SJSA1 (cell line): ENCODE measurements at regions not wholly inside any gene's neighbourhood (a gene's known extent, or its start where the extent isn't known, plus 50 kb on each side); places are given as distances from the start of the nearest gene placed in this dataset.

Source experiments
- DNase-seq, 2 experiments: peaks; one replicate each; pipeline ENCODE4 v3.0.0-alpha.2; 2015 to 2020; ENCODE audit warnings: low spot score in 2 of 2, low read depth in 1 of 2
- H3K27ac ChIP-seq: fragments of 250-450 bp; sonication (Bioruptor Pico); 2 replicates; pipeline ENCODE4 v1.5.1; 2020; ENCODE audit warnings: mild to moderate bottlenecking, moderate library complexity
- H3K27me3 ChIP-seq: fragments of 250-450 bp; sonication (Bioruptor Pico); replicated peaks from 2 replicates; pipeline ENCODE4 v1.5.1; 2020; ENCODE audit warnings: mild to moderate bottlenecking, moderate library complexity
- H3K36me3 ChIP-seq: fragments of 250-450 bp; sonication (Bioruptor Pico); 2 replicates; pipeline ENCODE4 v1.5.1; 2020; ENCODE audit warnings: mild to moderate bottlenecking
- H3K4me1 ChIP-seq: fragments of 250-450 bp; sonication (Bioruptor Pico); replicated peaks from 2 replicates; pipeline ENCODE4 v1.6.1; 2021; ENCODE audit warnings: mild to moderate bottlenecking
- H3K4me3 ChIP-seq: fragments of 250-450 bp; sonication (Bioruptor Pico); 2 replicates; pipeline ENCODE4 v1.5.1; 2020; ENCODE audit warnings: mild to moderate bottlenecking
- H3K9me3 ChIP-seq: fragments of 250-450 bp; sonication (Bioruptor Pico); replicated peaks from 2 replicates; pipeline ENCODE4 v1.5.1; 2020; ENCODE audit warnings: mild to moderate bottlenecking

DNA sequence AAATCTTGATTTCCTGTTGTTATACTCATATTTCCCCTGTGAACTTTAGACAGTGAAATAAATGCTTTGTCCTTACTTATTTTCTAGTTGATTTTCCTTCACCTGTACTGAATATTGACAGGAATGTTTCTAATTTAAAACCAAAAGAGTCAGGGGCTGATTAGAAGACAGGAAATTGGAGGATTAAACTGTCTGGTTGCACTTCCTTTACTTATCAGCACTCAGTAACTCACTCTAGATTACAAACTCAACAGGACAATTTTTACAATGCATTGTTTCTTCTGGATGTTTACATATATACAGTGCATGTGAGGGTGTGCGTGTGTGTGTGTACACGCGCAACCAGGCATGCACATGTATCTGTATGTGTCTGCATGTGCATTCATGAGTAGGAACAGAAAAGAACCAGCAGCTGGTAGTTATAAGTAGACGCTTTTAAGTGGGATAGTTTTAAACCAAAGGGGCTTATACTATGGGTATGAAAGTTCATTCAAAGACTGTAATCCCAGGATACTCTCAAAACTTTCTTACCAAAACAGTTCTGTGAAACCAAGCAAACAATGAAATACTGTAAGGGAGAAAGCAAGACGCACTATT is 212.0 kb upstream of the NFIA start:
- H3K27me3 ChIP-seq = no peaks in the 10 kb centered on the region
- H3K9me3 ChIP-seq = no peaks in the 10 kb centered on the region
- no peaks in the 10 kb centered on the region for H3K4me1 ChIP-seq
- H3K36me3 ChIP-seq = no peaks in the 10 kb centered on the region
- DNase-seq = no peak
- H3K4me3 ChIP-seq = no peak overlapping the region
- no peak overlapping the region for H3K27ac ChIP-seq

DNA sequence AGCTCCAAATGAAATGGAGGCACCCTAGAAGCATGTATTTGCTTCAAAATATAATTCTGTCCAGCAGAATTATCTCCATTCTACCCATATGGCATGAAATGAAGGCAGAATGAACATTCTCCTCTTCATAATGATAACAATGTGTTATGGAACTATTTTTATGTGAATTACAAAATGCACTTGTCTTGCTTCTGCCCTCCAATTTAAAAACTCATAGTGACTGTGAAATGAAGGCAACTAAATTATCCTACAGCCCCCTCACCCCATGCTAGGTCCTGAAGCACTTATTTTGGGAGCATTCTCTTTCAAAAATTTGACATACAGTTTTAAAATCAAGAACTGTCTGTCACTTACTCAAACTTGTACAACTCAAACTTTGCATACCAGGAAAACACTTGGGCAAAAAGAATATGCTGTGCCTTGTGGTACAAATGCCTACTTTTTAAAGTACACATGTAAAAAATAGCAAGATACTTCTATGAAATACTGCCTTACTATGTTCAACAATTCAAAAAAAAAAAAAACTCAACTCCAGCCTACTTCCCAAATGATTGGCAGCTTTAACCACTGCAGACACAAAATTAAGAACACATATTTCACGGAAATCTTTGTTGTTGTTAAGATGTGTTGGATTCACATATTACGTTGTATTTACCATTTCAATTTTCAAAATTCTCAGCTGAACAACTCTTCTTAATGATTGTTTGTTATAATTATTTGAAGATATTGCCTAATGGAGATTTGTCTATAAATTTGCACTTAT is 213.3 kb upstream of the NFIA start:
- H3K27ac ChIP-seq = no peak overlapping the region
- no peaks in the 10 kb centered on the region for H3K9me3 ChIP-seq
- no peaks in the 10 kb centered on the region for H3K36me3 ChIP-seq
- no peak overlapping the region for H3K4me3 ChIP-seq
- H3K4me1 ChIP-seq = no peaks in the 10 kb centered on the region
- no peaks in the 10 kb centered on the region for H3K27me3 ChIP-seq
- no peak for DNase-seq

DNA sequence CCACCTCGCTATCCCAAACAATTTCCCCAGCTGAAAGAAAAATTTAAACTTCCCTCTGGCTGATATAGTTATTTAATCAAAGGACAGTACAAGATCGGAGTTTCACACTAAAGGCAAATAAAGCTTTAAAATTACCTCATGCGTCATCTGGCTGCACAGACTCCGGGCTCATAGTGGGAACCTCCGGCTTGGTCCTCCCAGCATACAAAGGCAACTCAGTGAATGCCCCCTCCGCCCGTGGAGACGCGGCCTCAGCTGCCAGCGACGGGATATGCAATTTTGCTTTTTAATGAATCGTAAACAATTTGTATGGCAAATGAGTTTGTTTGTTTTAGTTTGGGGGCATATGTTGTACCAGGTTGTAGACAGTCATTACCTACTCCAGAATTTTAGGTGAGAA is 214.6 kb upstream of the NFIA start:
- no peak overlapping the region for H3K27ac ChIP-seq

DNA sequence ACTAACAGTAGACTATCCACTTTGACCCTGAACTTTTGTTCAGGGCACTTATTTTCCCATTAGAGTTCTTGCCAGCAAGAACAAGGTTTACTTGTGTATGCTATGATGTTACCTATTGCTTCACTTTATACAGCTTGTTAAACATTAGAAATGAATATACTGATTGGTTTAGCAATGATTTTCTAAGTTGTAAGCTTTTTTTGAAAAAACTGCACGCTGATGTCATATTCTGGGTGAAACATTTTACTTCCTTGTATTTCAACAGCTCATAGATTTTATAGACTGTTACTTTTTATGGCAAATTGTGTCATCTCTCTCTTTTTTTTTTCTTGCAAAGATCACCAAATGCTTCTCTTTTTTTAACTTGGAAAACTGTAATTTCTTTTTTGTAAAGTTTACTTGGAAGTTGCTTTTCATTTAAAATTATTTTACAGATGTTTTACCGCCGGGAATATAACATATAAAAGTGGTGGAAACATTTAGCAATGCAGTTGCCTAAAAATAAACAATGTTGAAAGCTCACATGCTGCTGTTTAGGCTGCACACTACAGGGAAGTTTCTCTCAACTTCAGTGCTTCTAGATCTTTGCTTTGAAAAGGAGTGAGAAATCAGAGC is 215.3 kb upstream of the NFIA start:
- no peak overlapping the region for H3K27ac ChIP-seq
- H3K27me3 ChIP-seq = no peaks in the 10 kb centered on the region
- H3K36me3 ChIP-seq = no peaks in the 10 kb centered on the region
- no peak overlapping the region for H3K4me3 ChIP-seq
- no peaks in the 10 kb centered on the region for H3K9me3 ChIP-seq
- no peak for DNase-seq
- no peaks in the 10 kb centered on the region for H3K4me1 ChIP-seq

More for the DNA sequence above, 214.6 kb upstream of the NFIA start:
- Histone ChIP-seq H3K4me1 (no peaks in the 10 kb centered on the region), H3K4me3 (no peak overlapping the region), H3K36me3 (no peaks in the 10 kb centered on the region), H3K27me3 (no peaks in the 10 kb centered on the region), H3K9me3 (no peaks in the 10 kb centered on the region)
- DNase-seq = no peak

DNA sequence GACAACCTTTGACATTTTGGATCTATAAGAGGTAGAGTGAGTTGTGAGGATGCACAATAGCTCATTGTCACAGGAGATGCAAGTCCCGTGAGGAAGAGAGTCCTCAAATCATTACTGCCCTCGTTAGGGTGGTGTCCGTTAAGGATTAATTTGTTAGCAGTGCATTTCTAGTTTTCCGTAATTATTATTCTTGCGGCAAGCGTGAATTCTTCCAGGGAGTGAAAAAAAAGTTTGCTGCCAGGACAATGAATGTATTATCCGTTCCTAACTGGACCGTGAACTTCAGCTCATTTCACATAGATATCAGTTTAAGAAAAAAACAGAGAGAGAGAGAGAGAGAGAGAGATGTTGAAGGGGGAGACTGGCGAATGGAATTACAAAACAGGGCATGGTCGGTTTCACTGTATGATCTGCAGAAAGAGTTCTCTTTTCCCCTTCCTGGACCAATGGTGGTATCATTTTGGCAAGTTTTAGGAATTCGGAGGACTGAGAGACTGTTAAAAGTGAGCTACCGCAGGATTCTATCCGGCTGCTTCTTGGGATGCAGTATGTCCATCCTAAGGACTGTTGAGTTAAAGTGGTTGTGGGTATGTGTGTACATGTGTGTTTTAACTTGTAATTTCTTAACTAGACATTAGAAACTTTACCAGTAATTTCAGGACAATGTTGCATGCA is 216.0 kb upstream of the NFIA start:
- no peak overlapping the region for H3K27ac ChIP-seq
- H3K4me3 ChIP-seq = no peak overlapping the region
- no peaks in the 10 kb centered on the region for H3K27me3 ChIP-seq
- H3K4me1 ChIP-seq = no peaks in the 10 kb centered on the region
- no peaks in the 10 kb centered on the region for H3K36me3 ChIP-seq
- no peaks in the 10 kb centered on the region for H3K9me3 ChIP-seq
- DNase-seq = no peak

DNA sequence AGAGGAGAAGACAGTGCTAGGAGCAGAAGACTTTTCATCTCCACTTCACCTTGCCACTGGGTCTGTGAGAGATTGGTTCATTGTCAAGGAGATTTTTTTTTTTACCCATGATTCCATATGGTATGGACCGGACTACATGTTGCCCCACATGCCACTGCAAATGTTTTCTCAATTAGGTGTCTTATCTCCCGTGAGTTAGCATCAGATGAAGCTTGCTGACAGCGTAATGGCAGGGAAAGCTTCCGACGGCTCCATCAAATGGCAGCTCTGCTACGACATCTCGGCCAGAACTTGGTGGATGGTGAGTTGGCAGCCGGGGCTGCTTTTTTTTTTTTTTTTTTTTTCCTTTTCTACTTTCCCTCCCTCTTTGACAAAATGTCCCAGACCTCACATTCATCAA is 217.2 kb upstream of the NFIA start:
- no peak for DNase-seq
- no peaks in the 10 kb centered on the region for H3K36me3 ChIP-seq
- H3K27ac ChIP-seq = no peak overlapping the region
- H3K4me3 ChIP-seq = no peak overlapping the region
- no peaks in the 10 kb centered on the region for H3K9me3 ChIP-seq
- no peaks in the 10 kb centered on the region for H3K27me3 ChIP-seq
- no peaks in the 10 kb centered on the region for H3K4me1 ChIP-seq

DNA sequence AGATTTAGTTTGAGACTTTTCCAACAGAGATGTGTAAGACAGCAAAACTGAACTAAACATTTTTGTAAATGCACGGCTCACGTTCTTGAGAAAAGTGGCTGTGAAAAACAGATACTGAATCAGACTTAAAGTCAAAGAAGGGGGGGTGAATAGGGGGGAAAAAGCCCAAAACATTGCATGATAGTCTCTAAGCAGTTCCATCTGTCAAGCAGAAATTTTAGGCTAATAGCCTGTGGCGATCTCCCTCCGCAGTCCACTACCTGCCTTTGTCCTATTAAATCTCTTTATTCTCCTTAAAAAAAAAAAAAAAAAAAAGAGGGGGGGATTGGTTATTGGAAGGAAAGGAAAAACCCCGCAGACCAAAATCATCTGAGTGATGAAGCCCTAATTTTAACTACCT is 217.6 kb upstream of the NFIA start:
- Histone ChIP-seq H3K4me3 (no peak overlapping the region), H3K4me1 (no peaks in the 10 kb centered on the region), H3K27me3 (no peaks in the 10 kb centered on the region), H3K36me3 (no peaks in the 10 kb centered on the region), H3K9me3 (no peaks in the 10 kb centered on the region), H3K27ac (no peak overlapping the region)
- no peak for DNase-seq

DNA sequence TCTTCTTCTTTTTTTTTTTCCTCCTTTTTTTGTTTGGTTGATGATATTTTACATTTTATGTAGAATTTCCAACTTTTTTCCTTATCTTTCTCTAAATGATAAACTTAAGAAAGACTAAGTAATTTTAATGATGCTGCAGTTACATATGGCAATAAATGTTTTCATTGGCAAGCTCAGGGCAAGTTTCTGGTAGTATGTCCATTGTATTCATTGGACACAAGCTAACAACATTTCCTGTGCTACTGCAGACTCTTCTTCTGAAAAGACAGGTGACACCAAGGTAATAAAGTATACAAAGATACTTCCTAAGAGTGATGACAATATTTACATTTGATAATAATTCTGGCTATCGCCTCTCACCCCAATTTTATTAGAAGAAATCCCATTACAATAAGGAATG is 219.2 kb upstream of the NFIA start:
- DNase-seq = no peak
- Histone ChIP-seq H3K4me3 (no peak overlapping the region), H3K4me1 (no peaks in the 10 kb centered on the region), H3K36me3 (no peaks in the 10 kb centered on the region), H3K9me3 (no peaks in the 10 kb centered on the region), H3K27me3 (no peaks in the 10 kb centered on the region), H3K27ac (no peak overlapping the region)

DNA sequence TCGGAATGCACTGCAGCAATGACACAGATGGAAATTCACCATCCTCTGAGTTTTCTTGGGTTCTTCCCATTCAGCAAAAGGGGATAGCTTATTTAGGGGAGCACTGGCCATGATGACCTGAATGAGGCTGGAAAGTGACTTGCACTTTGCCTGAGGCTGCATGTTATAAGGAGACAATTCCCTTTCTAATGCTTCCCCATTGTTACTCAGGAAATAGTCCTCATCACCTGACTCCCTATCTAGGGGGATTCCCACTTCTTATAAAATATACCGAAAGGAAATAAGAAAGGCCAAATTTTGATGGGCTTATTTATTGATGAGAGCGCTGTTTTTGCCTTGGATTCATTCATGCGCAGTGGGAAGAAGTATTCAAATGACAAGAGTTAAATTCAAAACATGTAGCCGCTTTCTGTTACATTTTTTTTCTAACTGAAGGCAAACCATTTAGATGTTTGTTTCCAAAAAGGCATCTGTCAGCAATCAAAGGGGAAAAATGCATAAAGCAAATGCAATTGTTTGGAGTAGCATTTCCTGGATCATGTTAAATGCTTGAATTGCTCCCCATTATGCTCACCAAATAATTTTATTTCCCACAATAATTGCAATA is 220.3 kb upstream of the NFIA start:
- Histone ChIP-seq H3K9me3 (no peaks in the 10 kb centered on the region), H3K27ac (no peak overlapping the region), H3K4me3 (no peak overlapping the region), H3K4me1 (no peaks in the 10 kb centered on the region), H3K27me3 (no peaks in the 10 kb centered on the region), H3K36me3 (no peaks in the 10 kb centered on the region)
- DNase-seq = no peak

DNA sequence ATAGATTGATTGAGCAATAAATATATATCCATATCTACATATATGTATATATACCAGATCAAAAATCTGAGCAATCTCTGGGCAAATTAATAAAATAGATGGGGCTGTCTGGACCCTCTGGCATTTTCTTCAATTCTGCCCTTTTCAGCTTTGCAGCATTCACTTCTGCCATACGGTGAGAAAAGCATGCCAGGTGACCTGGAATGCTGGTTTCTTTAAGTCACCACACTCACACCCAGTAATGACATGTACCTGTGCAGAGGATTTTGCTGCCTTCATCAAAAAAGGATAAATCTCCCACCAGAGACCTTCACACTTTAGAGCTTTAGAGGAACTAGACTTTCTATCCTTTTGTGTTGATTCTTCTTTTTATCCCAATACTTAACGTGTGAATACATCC is 223.2 kb upstream of the NFIA start:
- Histone ChIP-seq H3K9me3 (no peaks in the 10 kb centered on the region), H3K27me3 (no peaks in the 10 kb centered on the region)

DNA sequence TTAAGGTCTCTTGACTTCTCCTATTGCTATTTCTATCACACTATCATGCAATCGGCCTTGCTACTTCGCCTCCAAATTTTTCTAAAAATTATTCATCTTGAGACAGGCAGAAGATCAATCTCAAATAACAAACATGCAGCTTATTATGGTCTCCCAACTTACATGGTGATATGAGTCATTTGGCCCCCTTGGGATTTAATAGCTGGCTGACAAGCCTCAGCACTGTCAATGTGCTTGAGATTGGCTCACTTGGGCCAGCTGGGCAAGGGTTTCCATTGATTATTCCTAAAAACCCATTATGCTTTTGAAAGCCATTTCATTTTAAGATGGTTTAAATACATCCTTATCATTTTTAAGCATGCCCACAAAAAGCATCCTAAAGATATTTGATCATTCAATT is 224.5 kb upstream of the NFIA start:
- Histone ChIP-seq H3K27me3 (no peaks in the 10 kb centered on the region), H3K36me3 (no peaks in the 10 kb centered on the region), H3K4me1 (no peaks in the 10 kb centered on the region), H3K27ac (no peak overlapping the region), H3K4me3 (no peak overlapping the region), H3K9me3 (no peaks in the 10 kb centered on the region)
- DNase-seq = no peak

More for the DNA sequence above, 223.2 kb upstream of the NFIA start:
- H3K27ac ChIP-seq = no peak overlapping the region
- no peaks in the 10 kb centered on the region for H3K4me1 ChIP-seq
- DNase-seq = no peak
- H3K36me3 ChIP-seq = no peaks in the 10 kb centered on the region
- H3K4me3 ChIP-seq = no peak overlapping the region

DNA sequence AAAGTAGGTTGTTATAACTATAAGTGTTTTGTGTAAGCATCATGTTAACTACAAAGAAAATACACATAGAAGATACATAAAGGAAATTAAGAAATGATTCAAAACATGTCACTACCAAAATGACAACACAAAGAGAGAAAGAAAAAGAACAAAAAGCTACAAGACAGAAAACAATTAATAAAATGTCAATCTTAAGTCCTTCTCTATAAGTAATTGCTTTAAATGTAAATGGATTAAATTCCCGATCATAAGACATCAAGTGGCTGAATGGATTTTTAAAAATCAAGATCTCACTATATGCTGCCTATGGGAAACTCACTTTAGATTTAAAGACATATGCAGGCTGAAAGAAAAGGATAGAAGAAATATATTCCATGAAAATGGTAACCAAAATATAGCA is 232.3 kb upstream of the NFIA start:
- no peak for DNase-seq
- Histone ChIP-seq H3K4me1 (no peaks in the 10 kb centered on the region), H3K9me3 (no peaks in the 10 kb centered on the region), H3K4me3 (no peak overlapping the region), H3K27me3 (no peaks in the 10 kb centered on the region), H3K36me3 (no peaks in the 10 kb centered on the region), H3K27ac (no peak overlapping the region)

DNA sequence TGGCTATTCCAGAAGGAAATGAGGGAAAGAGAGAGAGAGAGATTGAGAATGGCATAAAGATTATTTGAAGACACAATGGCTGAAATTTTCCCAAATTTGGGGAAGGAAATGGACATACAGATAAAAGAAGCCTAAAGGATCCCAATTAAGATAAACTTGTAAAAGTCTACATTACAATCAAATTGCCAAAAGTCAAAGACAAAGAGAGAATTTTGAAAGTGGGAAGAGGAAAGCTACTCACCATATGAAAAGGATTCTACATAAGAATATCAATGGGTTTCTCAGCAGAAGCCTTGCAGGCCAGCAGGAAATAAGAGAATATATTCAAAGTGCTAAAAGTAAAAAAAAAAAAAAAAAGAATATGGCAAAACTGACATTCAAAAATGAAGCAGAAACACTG is 233.0 kb upstream of the NFIA start:
- Histone ChIP-seq H3K27ac (no peak overlapping the region), H3K9me3 (no peaks in the 10 kb centered on the region), H3K27me3 (no peaks in the 10 kb centered on the region), H3K4me1 (no peaks in the 10 kb centered on the region), H3K4me3 (no peak overlapping the region), H3K36me3 (no peaks in the 10 kb centered on the region)
- no peak for DNase-seq
